ENCODE measurements at regions not wholly inside any gene's neighbourhood (a gene's known extent, or its start where the extent isn't known, plus 50 kb on each side); places are given as distances from the start of the nearest gene placed in this dataset.

GRCh38 chr10:31624611-31625010 is 304.0 kb downstream of the ARHGAP12 start:
- no peak for DNase-seq (ENCODE audit: insufficient read length, low spot score)

GRCh38 chr10:31623947-31624346 is 304.7 kb downstream of the ARHGAP12 start:
- FAIRE-seq, result no peak
- TF ChIP-seq POLR2A (IDR thresholded peaks at IDR 0.05; ENCODE audit: low read depth, low read length), result no peak
- DNase-seq (ENCODE audit: insufficient read length, low spot score), result no peak

More at GRCh38 chr10:31624611-31625010, 304.0 kb downstream of the ARHGAP12 start:
- no peak for TF ChIP-seq POLR2A (IDR thresholded peaks at IDR 0.05; ENCODE audit: low read depth, low read length)
- no peak for FAIRE-seq

- DNase-seq (ENCODE audit: insufficient read length, low spot score) (no peak), FAIRE-seq (no peak)
- TF ChIP-seq POLR2A (IDR thresholded peaks at IDR 0.05; ENCODE audit: low read depth, low read length), result no peak
Observed at GRCh38 chr10:31623466-31623865, 304.4 kb downstream of the ZEB1 start.

- no peak for DNase-seq (ENCODE audit: insufficient read length, low spot score)
- FAIRE-seq, result no peak
- no peak for TF ChIP-seq POLR2A (IDR thresholded peaks at IDR 0.05; ENCODE audit: low read depth, low read length)
Observed at GRCh38 chr10:31622978-31623377, 304.0 kb downstream of the ZEB1 start.

- TF ChIP-seq POLR2A (IDR thresholded peaks at IDR 0.05; ENCODE audit: low read depth, low read length), result no peak
- DNase-seq (ENCODE audit: insufficient read length, low spot score) (no peak), FAIRE-seq (no peak)
Observed at GRCh38 chr10:31621733-31622132, 302.7 kb downstream of the ZEB1 start.

GRCh38 chr10:31620226-31621151 is 301.5 kb downstream of the ZEB1 start:
- TF ChIP-seq POLR2A (IDR thresholded peaks at IDR 0.05; ENCODE audit: low read depth, low read length), result no peak
- peak; percentile 83 for FAIRE-seq
- DNase-seq (ENCODE audit: insufficient read length, low spot score), result peak; percentile 69

GRCh38 chr10:31619531-31620061 is 300.6 kb downstream of the ZEB1 start:
- FAIRE-seq (no peak), DNase-seq (ENCODE audit: insufficient read length, low spot score) (no peak)
- no peak for TF ChIP-seq POLR2A (IDR thresholded peaks at IDR 0.05; ENCODE audit: low read depth, low read length)

GRCh38 chr10:31618541-31619291 is 299.7 kb downstream of the ZEB1 start:
- no peak for TF ChIP-seq POLR2A (IDR thresholded peaks at IDR 0.05; ENCODE audit: low read depth, low read length)
- DNase-seq (ENCODE audit: insufficient read length, low spot score) (no peak), FAIRE-seq (no peak)

GRCh38 chr10:31617757-31618156 is 298.7 kb downstream of the ZEB1 start:
- TF ChIP-seq POLR2A (IDR thresholded peaks at IDR 0.05; ENCODE audit: low read depth, low read length), result no peak
- no peak for DNase-seq (ENCODE audit: insufficient read length, low spot score)
- FAIRE-seq, result no peak

- no peak for FAIRE-seq
- DNase-seq (ENCODE audit: insufficient read length, low spot score), result no peak
- TF ChIP-seq POLR2A (IDR thresholded peaks at IDR 0.05; ENCODE audit: low read depth, low read length), result no peak
Observed at GRCh38 chr10:31617133-31617532, 298.1 kb downstream of the ZEB1 start.

GRCh38 chr10:31615129-31615528 is 296.1 kb downstream of the ZEB1 start:
- no peak for TF ChIP-seq POLR2A (IDR thresholded peaks at IDR 0.05; ENCODE audit: low read depth, low read length)
- FAIRE-seq (no peak), DNase-seq (ENCODE audit: insufficient read length, low spot score) (no peak)

- FAIRE-seq (no peak), DNase-seq (ENCODE audit: insufficient read length, low spot score) (no peak)
Observed at GRCh38 chr10:31614611-31615010, 295.6 kb downstream of the ZEB1 start.

GRCh38 chr10:31612082-31612481 is 293.1 kb downstream of the ZEB1 start:
- TF ChIP-seq POLR2A (IDR thresholded peaks at IDR 0.05; ENCODE audit: low read depth, low read length), result no peak
- FAIRE-seq (no peak), DNase-seq (ENCODE audit: insufficient read length, low spot score) (no peak)

More at GRCh38 chr10:31614611-31615010, 295.6 kb downstream of the ZEB1 start:
- no peak for TF ChIP-seq POLR2A (IDR thresholded peaks at IDR 0.05; ENCODE audit: low read depth, low read length)

- no peak for TF ChIP-seq POLR2A (IDR thresholded peaks at IDR 0.05; ENCODE audit: low read depth, low read length)
- DNase-seq (ENCODE audit: insufficient read length, low spot score), result no peak
- FAIRE-seq, result no peak
Observed at GRCh38 chr10:31611161-31611560, 292.1 kb downstream of the ZEB1 start.
